ENCODE measurements at regions not wholly inside any gene's neighbourhood (a gene's known extent, or its start where the extent isn't known, plus 50 kb on each side); places are given as distances from the start of the nearest gene placed in this dataset.

GRCh38 chr1:68293122-68293521 lies 60.8 kb upstream of the WLS start:
- DNase-seq (ENCODE audit: low read depth), result no peak

GRCh38 chr1:68291688-68292384 lies 59.5 kb upstream of the WLS start:
- DNase-seq (ENCODE audit: low read depth), result no peak

GRCh38 chr1:68287241-68287640 lies 54.9 kb upstream of the WLS start:
- peak; percentile 36 for DNase-seq (ENCODE audit: low read depth)

GRCh38 chr1:68285046-68285445 lies 52.7 kb upstream of the WLS start:
- DNase-seq (ENCODE audit: low read depth), result no peak

GRCh38 chr1:68281946-68282615 lies 49.8 kb upstream of the WLS start:
- no peak for DNase-seq (ENCODE audit: low read depth)
